HepG2 (cell line): ENCODE measurements at regions not wholly inside any gene's neighbourhood (a gene's known extent, or its start where the extent isn't known, plus 50 kb on each side); places are given as distances from the start of the nearest gene placed in this dataset.

Source experiments
- ATAC-seq: fragments of 200-7000 bp; cut with Tn5 transposase; 3 replicates; pipeline ENCODE4 v1.9.1; 2020; ENCODE audit warnings: mild to moderate bottlenecking, moderate library complexity
- BruUV-seq: library from RNA; stranded (reverse); fragments of 400-500 nt; replicated peaks from 2 replicates; lab custom pipeline; 2021; lab: Mats Ljungman, UMichigan
- CTCF ChIA-PET: fragments of 300-600 bp; formaldehyde crosslinking; extraction: SDS; loops from one replicate; lab custom pipeline; 2021; ENCODE audit warnings: low total read pairs, inconsistent platforms, low intra/inter-chr PET ratio; lab: Yijun Ruan, JAX
- POLR2A ChIA-PET: fragments of 350-600 bp; sonication (Branson Sonifier 250); formaldehyde crosslinking; loops from one replicate; lab custom pipeline; 2020; ENCODE audit warnings: antibody characterized with exemption, inconsistent platforms; lab: Yijun Ruan, JAX
- DNase-seq: peaks from one replicate; pipeline ENCODE4 v3.0.0-alpha.2; 2015; ENCODE audit warnings: low spot score
- FAIRE-seq: peaks from 3 replicates; lab custom pipeline; 2011; peaks lifted over from hg19 to GRCh38; lab: Jason Lieb, UNC
- H2AFZ ChIP-seq: one replicate; pipeline ENCODE4 v1.6.1; 2011; ENCODE audit warnings: low read length, inconsistent platforms
- H3K27ac ChIP-seq: fragments of 300-600 bp; 3 replicates; pipeline ENCODE4 v1.8.0; 2011; ENCODE audit warnings: mixed run types, mild to moderate bottlenecking, mixed read lengths, low read length, inconsistent platforms; ENCODE audit not compliant: insufficient read depth; ENCODE audit errors: extremely low read length
- H3K27me3 ChIP-seq, 2 experiments: fragments of 200-600 bp in 1 of 2; 2 replicates in 1 of 2; 3 replicates in 1 of 2; pipeline versions ENCODE4 v1.6.0 to v1.8.0; 2011; ENCODE audit warnings: low read length in 2 of 2, mild to moderate bottlenecking in 2 of 2, moderate library complexity in 2 of 2, inconsistent platforms in 1 of 2; ENCODE audit not compliant: insufficient read depth in 2 of 2, control insufficient read depth in 1 of 2
- H3K36me3 ChIP-seq, 2 experiments: fragments of 200-600 bp in 1 of 2; replicated peaks in 1 of 2; 2 replicates in 1 of 2; 3 replicates in 1 of 2; pipeline versions ENCODE4 v1.5.1 to v1.8.0; 2011; ENCODE audit warnings: low read length in 2 of 2, inconsistent platforms in 1 of 2; ENCODE audit not compliant: insufficient read depth in 2 of 2, control insufficient read depth in 1 of 2
- H3K4me1 ChIP-seq: 2 replicates; pipeline ENCODE4 v1.5.1; 2012; ENCODE audit warnings: low read length, inconsistent platforms; ENCODE audit not compliant: insufficient read depth
- H3K4me2 ChIP-seq: 2 replicates; pipeline ENCODE4 v1.6.0; 2011; ENCODE audit warnings: low read depth, low read length, inconsistent platforms
- H3K4me3 ChIP-seq, 3 experiments: fragments of 200-600 bp in 1 of 3; sonication (generic), shearing (Covaris generic) in 1 of 3; replicated peaks in 1 of 3; 2 replicates each; pipeline ENCODE4 v1.5.1; 2011 to 2016; ENCODE audit warnings: low read length in 3 of 3, inconsistent platforms in 2 of 3, low read depth in 2 of 3, mild to moderate bottlenecking in 2 of 3, control low read depth in 1 of 3, mixed read lengths in 1 of 3; ENCODE audit not compliant: insufficient read depth in 1 of 3
- H3K79me2 ChIP-seq: one replicate; pipeline ENCODE4 v1.6.1; 2011; ENCODE audit warnings: low read length, inconsistent platforms; ENCODE audit not compliant: insufficient read depth
- H3K9ac ChIP-seq: 2 replicates; pipeline ENCODE4 v1.6.0; 2011; ENCODE audit warnings: mild to moderate bottlenecking, low read depth, low read length, inconsistent platforms; ENCODE audit not compliant: insufficient read depth
- H3K9me3 ChIP-seq: 2 replicates; pipeline ENCODE4 v1.5.1; 2012; ENCODE audit warnings: mild to moderate bottlenecking, low read length
- H4K20me1 ChIP-seq: 2 replicates; pipeline ENCODE4 v1.6.0; 2011; ENCODE audit warnings: inconsistent platforms, mild to moderate bottlenecking, low read length, moderate library complexity; ENCODE audit not compliant: insufficient read depth
- ADNP ChIP-seq: sonication (generic); formaldehyde crosslinking; IDR thresholded peaks from 2 replicates; pipeline ENCODE4 v1.4.0; 2020; ENCODE audit warnings: missing genetic modification reagents
- ATF7 ChIP-seq, 2 experiments: fragments of 450-650 bp in 1 of 2; sonication (generic) in 1 of 2; formaldehyde crosslinking in 1 of 2; IDR thresholded peaks; 2 replicates each; pipeline versions ENCODE4 v1.4.0 to v1.6.1; 2016 to 2020; ENCODE audit warnings: antibody characterized with exemption in 1 of 2, mild to moderate bottlenecking in 1 of 2, missing genetic modification reagents in 1 of 2
- MAFF ChIP-seq: IDR thresholded peaks from 2 replicates; pipeline ENCODE4 v1.6.1; 2011; ENCODE audit warnings: low read depth, low read length, improper control_type of control experiment
- MAFK ChIP-seq, 2 experiments: IDR thresholded peaks in 1 of 2; conservative IDR thresholded peaks in 1 of 2; 2 replicates each; pipeline ENCODE4 v1.6.1; 2011; ENCODE audit warnings: improper control_type of control experiment in 2 of 2, low read length in 2 of 2
- MYC ChIP-seq: sonication (generic); formaldehyde crosslinking; IDR thresholded peaks from 2 replicates; pipeline ENCODE4 v1.9.0; 2021; ENCODE audit warnings: missing genetic modification reagents, borderline replicate concordance
- NFIC ChIP-seq: IDR thresholded peaks from 2 replicates; pipeline ENCODE4 v1.6.1; 2012; ENCODE audit warnings: mild to moderate bottlenecking, low read length, inconsistent platforms
- SAP130 ChIP-seq: IDR thresholded peaks from 2 replicates; pipeline ENCODE4 v1.6.1; 2016; ENCODE audit warnings: low read depth
- TFDP1 ChIP-seq: IDR thresholded peaks from 2 replicates; pipeline ENCODE4 v1.6.1; 2016; ENCODE audit warnings: missing compliant biosample characterization, missing genetic modification reagents, borderline replicate concordance
- WIZ ChIP-seq: sonication (generic); formaldehyde crosslinking; IDR thresholded peaks from 2 replicates; pipeline ENCODE4 v1.5.1; 2020; ENCODE audit warnings: mild to moderate bottlenecking, missing genetic modification reagents
- ZNF264 ChIP-seq: sonication (generic); formaldehyde crosslinking; IDR thresholded peaks from 2 replicates; pipeline ENCODE4 v1.4.0; 2020; ENCODE audit warnings: missing genetic modification reagents
- ZNF362 ChIP-seq: sonication (generic); formaldehyde crosslinking; IDR thresholded peaks from 2 replicates; pipeline ENCODE4 v1.4.0; 2020; ENCODE audit warnings: missing genetic modification reagents, mild to moderate bottlenecking, borderline replicate concordance
- ZNF816 ChIP-seq: sonication (generic); formaldehyde crosslinking; IDR thresholded peaks from 2 replicates; pipeline ENCODE4 v1.8.0; 2022; ENCODE audit warnings: missing genetic modification reagents, mild to moderate bottlenecking, borderline replicate concordance
- WGBS: methylation state at CpG from one replicate; pipeline ENCODE4 v1.1.6; 2017; ENCODE audit warnings: low lambda C conversion rate; 5-methylcytosine and 5-hydroxymethylcytosine counted together
- in situ Hi-C: cut with HindIII; loops from 2 replicates; pipeline ENCODE4 v1.10.0; 2017; ENCODE audit warnings: low pct_unique_long_range_greater_than_20kb; ENCODE audit not compliant: extremely low pct_ligation_motif_present
- intact Hi-C: fragments of 100-400 bp; cut with micrococcal nuclease; formaldehyde crosslinking; loops from one replicate; pipeline ENCODE4 v1.10.0; 2022; ENCODE audit not compliant: unreplicated experiment

- Histone ChIP-seq H3K4me3 (no peak overlapping the region), H4K20me1 (no peaks in the 10 kb centered on the region), H3K4me2 (no peak overlapping the region), H2AFZ (no peak overlapping the region), H3K4me1 (no peaks in the 10 kb centered on the region), H3K27me3 (peaks cover 0 to 7% of the 10 kb centered on the region in 2 experiments; a peak in 1 of 5 replicates), H3K27ac (no peak overlapping the region), H3K9me3 (no peaks in the 10 kb centered on the region), H3K79me2 (no peaks in the 10 kb centered on the region), H3K9ac (no peak overlapping the region), H3K36me3 (no peaks in the 10 kb centered on the region)
- ATAC-seq (no peak), DNase-seq (no peak), FAIRE-seq (no peak)
- in situ Hi-C loops: loop anchor here (10.0 kb wide), 1 partner anchor 151 kb away; no protein-coding TSS in a partner anchor
- WGBS: 34% methylated on average over 3 of the region's 3 CpGs
- CTCF ChIA-PET: no interaction called here
- no TSS peak for BruUV-seq
- TF ChIP-seq ZNF362: no peak
- peak; percentile 57 for TF ChIP-seq MAFF
- TF ChIP-seq TFDP1 (CRISPR knock-in tag): no peak
- TF ChIP-seq WIZ (CRISPR knock-in tag): no peak
- TF ChIP-seq ZNF264 (CRISPR knock-in tag): no peak
- TF ChIP-seq ADNP (CRISPR knock-in tag): no peak
- TF ChIP-seq NFIC: no peak
- TF ChIP-seq MYC (CRISPR knock-in tag): no peak
- TF ChIP-seq ZNF816: no peak
- TF ChIP-seq MAFK (conservative IDR thresholded peaks at IDR 0.05 in 1 of 2, IDR thresholded peaks at IDR 0.05 in 1 of 2; ENCODE audit: low read length in 2 of 2): peak; percentile 44 to 68
- TF ChIP-seq SAP130 (CRISPR knock-in tag): no peak
- no peak for TF ChIP-seq ATF7 (IDR thresholded peaks at IDR 0.05)
- no peak for TF ChIP-seq ATF7 (CRISPR knock-in tag; IDR thresholded peaks at IDR 0.05)
- intact Hi-C loops: loop anchor here (10.0 kb wide), 1 partner anchor 501 kb away; the partner anchor contains the start of gene TMEM132B
- POLR2A ChIA-PET: no interaction called here
These were observed 620.7 kb downstream of the AACS start for GRCh38 chr12:125685915-125686314.
